Left ventricle myocardium superior (tissue), 1 donor: ENCODE measurements at regions not wholly inside any gene's neighbourhood (a gene's known extent, or its start where the extent isn't known, plus 50 kb on each side); places are given as distances from the start of the nearest gene placed in this dataset.
"Not testable (repeated sequence)": the region's sequence is repeated elsewhere in the genome, so short reads cannot be mapped to it uniquely, and the experiment has no call there.

Source experiments
- ATAC-seq: fragments of 200-7000 bp; cut with Tn5 transposase; one replicate; pipeline ENCODE4 v1.9.1; 2020; ENCODE audit warnings: mild to moderate bottlenecking, moderate library complexity
- DNase-seq: peaks from one replicate; pipeline ENCODE4 v3.0.0-alpha.2; 2020
- intact Hi-C: fragments of 100-400 bp; cut with micrococcal nuclease; formaldehyde crosslinking; loops from one replicate; pipeline ENCODE4 v1.11.0; 2022
- donor health status: DM: no; HTN: yes; CAD: no; lungs with severe emphysema.

DNA sequence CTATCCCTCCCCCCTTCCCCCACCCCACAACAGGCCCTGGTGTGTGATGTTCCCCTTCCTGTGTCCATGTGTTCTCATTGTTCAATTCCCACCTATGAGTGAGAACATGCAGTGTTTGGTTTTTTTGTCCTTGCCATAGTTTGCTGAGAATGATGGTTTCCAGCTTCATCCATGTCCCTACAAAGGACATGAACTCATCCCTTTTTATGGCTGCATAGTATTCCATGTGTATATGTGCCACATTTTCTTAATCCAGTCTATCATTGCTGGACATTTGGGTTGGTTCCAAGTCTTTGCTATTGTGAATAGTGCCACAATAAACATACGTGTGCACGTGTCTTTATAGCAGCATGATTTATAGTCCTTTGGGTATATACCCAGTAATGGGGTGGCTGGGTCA is 52.3 kb upstream of the MAN1A2 start:
- ATAC-seq, DNase-seq, intact Hi-C loops: not testable (repeated sequence)

DNA sequence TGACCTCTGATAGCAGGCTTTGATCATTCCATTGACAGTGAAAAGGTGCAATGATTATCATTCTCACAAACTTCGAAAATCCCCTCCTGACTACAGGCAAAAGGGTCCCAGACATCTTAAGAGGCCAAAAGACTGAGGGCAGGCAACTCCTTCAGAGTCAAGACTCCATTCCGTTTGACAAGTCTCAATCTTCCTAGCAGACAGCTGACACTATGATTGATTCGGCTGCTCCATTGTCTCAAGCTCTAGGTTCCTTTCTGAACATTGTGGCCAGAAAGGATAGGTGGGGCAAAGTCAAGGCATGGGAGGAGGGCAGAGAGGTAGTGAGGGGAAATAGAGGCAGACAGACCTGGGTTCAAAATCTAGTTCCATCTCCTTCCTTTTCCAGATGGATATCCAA is 53.7 kb upstream of the MAN1A2 start:
- ATAC-seq, result no peak
- no peak for DNase-seq
- intact Hi-C loops, result no loop called here

DNA sequence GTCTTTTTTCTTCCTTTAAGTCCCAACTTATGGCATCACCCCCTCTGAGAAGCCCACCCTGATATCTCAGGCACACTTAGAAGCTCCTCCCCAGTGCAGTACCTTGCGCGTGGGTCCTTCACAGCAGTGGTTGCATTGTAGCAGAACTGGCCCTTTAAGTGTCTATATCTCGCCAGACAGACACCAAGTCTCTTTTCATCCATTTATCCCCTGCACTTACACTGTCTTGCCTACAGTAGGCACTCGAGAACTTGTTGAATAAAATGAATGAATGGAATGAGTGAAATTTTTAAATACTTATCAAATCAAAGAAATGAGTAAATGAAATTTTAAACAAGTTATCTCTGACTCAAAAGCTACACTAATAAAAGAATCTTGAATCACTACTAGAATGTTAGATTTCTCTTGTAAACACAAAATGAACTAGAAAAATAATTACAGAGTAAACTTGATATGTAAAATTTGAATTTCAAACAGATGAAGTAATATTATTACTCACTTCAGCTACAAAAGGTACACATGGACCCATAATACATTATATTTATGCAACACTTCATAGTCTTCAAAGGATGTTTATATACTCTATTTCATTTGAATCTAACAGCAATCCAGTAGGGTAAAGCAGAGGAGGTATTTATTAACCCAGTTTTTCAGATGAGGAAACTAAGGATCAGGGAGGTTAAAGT is 54.7 kb upstream of the MAN1A2 start:
- ATAC-seq, result no peak
- intact Hi-C loops, result no loop called here
- no peak for DNase-seq

DNA sequence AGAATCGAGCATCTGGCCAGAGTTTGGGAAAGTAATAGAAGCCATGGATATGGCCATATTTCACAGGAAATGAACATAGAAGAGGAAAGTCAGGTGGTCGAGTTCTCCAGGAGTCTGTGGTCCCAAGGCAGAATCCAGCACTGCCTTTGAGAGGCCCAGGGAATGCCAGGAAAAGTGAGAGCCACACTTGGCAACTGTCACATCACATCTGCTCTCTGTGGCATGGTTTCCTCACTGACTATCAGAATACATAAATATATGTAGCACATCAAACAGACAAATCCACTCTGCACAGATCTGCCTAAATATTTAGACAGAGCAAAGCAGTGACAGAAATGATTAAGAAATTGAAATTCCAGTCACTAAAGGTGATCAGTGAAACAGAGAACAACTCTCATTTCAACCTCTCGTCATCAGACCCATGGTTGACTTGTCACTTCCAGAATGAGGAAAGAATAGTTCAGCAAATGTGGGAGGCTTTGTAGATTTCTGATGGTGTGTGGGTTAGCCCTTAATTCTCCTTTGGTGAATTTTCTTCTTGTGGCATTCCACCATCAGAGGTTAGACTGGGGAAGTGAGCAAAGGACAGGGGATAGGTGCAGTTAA is 58.8 kb upstream of the MAN1A2 start:
- ATAC-seq, result no peak
- intact Hi-C loops, result no loop called here
- no peak for DNase-seq

DNA sequence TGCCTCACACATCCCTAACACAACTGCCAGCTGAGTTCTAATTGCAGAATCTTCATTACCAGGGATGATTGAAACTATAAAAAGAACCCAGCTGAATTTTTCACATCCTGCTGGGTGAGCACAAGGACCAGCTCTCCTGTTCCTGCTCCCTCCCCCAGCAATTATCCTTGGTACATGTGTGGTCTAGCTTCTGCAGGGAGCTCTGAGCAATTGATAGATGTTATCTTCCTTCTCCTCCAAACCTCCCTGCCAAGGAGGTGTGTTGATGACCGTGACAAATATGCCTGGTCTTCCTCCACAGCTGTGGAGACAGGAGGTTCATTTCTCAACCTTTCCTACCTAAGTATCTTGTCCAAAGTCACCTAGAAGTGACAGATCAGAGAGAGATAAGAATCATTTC is 65.3 kb upstream of the MAN1A2 start:
- intact Hi-C loops, result no loop called here
- DNase-seq (no peak), ATAC-seq (no peak)

DNA sequence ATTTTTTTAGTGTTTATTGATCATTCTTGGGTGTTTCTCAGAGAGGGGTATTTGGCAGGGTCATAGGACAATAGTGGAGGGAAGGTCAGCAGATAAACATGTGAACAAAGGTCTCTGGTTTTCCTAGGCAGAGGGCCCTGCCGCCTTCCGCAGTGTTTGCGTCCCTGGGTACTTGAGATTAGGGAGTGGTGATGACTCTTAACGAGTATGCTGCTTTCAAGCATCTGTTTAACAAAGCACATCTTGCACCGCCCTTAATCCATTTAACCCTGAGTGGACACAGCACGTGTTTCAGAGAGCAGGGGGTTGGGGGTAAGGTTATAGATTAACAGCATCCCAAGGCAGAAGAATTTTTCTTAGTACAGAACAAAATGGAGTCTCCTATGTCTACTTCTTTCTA is 67.1 kb upstream of the MAN1A2 start:
- DNase-seq, intact Hi-C loops, ATAC-seq: not testable (repeated sequence)

DNA sequence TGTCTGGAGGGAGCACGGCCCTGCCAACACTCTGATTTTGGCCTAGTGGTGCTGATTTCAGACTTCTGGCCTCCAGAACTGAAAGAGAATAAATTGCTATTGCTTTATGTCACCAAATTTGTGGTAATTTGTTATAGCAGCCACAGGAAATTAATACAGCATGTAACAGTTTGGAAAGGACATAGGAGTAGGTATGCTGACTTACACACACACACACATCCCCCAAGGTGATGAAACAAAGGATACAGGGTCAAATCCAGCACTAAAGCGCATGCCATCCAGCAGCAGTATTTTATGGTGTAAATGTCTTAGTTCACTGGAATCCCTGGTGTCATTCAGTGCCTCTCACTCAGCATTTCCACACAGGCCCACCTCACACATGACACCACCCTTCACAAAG is 72.2 kb upstream of the MAN1A2 start:
- ATAC-seq (no peak), DNase-seq (no peak)
- intact Hi-C loops, result no loop called here

DNA sequence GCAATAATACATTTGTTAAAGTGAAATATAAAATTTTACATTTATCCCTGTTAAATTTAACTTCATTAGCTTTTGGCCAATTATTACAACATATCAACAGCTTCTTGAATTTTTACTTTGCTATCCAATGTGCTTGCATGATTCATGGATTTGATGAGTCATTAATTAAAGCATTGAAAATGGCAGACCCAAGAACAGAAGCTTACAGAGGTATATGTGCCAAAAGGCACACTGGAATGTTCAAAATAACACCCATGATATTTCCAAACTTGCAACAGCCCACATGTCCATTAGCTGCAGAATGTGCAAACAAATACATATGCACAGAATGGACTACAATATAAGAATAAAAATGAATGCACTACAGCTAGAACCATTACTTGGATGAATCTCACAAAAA is 76.4 kb upstream of the MAN1A2 start:
- intact Hi-C loops, result no loop called here
- ATAC-seq, result no peak
- no peak for DNase-seq

DNA sequence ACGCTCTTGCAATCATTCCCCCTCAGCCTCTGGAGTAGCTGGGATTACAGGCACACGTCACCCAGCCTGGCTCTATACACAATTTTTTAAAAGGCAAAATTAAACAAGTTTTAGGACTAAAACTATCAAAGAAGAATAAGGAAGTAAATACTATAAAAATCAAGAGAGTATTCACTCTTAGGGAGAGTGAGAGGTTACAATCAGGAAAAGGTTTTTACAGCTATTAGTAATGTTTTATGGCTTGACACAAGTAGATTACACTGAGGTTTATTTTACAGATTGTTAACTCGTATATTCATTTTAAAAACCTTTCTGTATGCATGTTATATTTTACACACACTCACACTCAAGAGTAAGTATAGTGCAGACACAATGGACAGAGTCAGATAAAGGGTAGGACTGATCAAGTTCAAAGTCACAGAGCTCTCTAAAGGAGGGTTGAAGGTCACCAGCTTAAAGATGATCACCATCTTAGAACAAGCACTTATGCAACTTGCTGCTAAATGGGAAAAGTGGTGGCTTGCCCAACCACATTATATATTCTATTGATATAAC is 77.9 kb upstream of the MAN1A2 start:
- DNase-seq (no peak), ATAC-seq (no peak)
- intact Hi-C loops, result no loop called here

DNA sequence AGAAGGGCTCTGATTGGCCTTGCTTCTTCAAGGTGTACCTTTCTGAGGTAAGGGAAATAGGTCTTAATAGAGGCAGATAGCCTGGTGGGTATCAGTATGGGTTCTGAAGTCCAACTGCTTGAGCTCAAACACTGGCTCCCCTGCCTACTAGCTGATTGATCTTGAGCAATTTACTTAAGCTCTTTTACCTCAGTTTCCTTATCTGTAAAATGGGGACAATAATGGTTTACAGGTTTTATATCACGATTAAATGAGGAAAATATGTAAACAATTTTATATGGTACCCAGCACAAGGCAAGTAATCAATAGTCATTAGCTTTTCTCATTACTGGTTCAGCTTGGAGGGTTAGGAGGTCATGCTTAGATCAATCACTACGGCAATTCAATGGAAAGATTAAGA is 75.8 kb upstream of the VTCN1 start:
- no peak for ATAC-seq
- DNase-seq, result no peak
- intact Hi-C loops, result no loop called here

DNA sequence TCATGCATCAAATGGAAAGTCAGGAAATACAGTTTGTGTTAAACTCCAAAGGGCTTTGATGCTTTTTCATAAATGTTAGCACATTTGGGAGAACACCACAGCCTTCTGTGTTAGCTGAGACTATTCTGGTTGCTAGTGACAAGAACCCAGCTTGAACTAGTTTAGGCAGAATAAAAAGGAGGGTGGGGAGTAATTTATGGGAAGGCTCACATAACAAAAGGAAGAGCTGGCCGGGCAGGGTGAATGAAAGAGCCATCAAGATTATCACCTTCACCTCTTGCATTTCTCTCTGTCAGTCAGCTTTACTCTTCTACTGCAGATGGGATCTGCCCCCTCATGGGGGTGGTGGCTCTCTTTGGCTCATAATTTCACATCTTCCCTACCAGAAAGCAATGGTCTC is 75.4 kb upstream of the VTCN1 start:
- no peak for DNase-seq
- no peak for ATAC-seq
- intact Hi-C loops, result no loop called here

DNA sequence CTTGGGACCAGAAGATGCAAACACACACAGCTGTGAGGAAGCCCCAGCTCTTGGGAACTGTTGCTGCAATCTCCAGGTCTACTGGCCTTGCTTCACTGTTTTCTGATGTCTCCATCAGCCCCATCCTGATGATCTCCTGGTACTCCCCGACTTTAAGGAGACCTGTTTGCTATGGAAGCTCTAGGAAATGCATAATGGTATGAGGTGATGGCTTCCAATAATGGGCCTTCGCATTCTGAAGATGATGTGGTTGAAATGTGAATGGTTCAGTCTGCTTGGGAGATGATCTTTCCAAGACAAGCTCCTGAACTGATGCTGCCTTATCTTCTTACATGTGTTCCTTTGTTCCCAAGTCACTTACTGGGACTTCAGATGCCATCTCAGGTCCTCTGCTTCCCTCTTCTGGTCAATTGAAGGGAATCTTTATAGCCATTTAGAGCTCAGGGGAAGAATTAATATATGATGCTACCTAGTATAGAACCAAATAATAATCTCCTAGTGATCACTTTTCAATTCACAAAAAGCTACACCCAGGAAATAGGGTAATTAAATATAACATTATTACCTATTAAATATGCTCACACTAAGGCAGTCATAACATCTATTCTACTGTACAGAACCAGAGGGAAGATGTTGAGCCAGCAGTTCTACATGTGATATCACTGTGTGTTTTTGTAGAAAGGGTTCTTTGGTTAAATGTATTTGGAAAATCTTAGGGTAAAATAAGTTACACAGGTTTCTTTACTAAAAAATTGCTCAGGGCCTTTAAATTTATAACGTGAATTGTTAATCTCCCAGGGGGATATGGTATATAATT is 73.9 kb upstream of the VTCN1 start:
- peak; percentile 72 for ATAC-seq
- intact Hi-C loops, result no loop called here

DNA sequence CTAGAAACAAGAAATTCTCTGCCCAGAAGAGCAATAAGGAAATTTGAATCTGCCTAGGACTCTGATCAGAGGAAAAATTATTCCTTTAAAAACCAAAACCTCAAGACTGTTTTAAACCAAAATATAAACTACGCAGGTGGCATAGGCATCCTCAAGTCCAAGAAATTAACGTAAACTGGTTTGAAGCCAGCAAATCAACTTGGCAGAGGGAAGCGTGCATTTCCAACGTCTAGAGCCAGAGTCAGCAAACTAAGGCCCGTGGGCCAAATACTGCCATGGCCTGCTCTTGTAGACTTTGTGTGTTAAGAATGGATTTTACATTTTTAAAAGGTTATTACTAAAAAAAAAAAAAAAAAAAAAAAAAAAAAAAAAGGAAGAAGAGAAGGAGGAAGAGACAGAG is 67.8 kb upstream of the VTCN1 start:
- DNase-seq (no peak), ATAC-seq (no peak)
- intact Hi-C loops, result no loop called here

More for the DNA sequence above, 73.9 kb upstream of the VTCN1 start:
- no peak for DNase-seq

DNA sequence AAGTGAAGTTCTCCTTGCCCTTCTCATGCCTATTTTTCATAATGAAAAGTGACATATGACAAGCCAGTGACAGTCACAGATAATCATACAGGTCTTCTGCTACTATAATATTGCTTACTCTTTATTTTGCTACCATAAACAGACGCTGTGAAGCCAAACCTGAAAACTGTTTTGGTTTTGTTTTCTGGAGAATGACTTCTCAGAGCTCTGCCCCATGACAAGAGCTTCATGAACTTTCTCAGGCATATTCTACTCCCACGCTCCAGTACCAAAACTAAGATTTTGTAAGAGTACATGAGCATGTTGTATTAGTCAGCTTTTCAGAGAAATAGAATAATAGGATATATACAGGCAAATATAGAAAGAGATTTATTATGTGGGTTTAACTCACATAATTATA is 64.3 kb upstream of the VTCN1 start:
- intact Hi-C loops, result no loop called here
- no peak for ATAC-seq

DNA sequence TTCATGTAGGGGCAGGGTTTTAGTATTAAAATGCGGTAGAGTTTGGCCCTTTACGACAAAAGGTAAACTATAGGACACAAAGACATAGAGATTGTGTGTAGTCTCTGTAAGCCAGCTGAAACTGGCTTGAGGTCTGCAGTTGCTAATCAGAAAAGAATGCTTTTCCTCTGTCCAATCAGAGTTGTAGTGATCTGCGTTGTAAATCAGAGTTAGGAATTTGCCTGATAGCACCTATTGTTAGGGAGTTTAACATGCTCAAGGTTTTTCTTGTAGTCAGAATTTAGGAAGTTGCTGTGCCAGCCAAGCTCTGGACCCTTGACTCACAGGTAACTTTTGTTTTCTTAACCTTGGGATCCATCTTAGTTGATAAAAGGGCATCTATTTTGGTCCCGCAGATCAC is 61.2 kb upstream of the VTCN1 start:
- intact Hi-C loops, result no loop called here
- ATAC-seq (no peak), DNase-seq (no peak)

More for the DNA sequence above, 64.3 kb upstream of the VTCN1 start:
- no peak for DNase-seq

DNA sequence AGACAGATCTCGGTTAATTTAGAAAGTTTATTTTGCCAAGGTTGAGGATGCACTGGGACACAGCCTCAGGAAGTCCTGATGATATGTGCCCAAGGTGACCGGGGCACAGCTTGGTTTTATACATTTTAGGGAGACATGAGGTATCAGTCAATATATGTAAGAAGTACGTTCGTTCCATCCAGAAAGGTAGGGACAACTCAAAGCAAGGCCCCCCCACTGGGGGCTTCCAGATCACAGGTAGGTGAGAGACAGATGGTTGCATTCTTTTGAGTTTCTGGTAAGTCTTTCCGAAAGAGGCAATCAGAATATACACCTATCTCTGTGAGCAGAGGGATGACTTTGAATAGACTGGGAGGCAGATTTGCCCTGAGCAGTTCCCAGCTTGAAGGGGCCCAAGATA is 60.4 kb upstream of the VTCN1 start:
- intact Hi-C loops, result no loop called here
- DNase-seq, result no peak
- no peak for ATAC-seq

DNA sequence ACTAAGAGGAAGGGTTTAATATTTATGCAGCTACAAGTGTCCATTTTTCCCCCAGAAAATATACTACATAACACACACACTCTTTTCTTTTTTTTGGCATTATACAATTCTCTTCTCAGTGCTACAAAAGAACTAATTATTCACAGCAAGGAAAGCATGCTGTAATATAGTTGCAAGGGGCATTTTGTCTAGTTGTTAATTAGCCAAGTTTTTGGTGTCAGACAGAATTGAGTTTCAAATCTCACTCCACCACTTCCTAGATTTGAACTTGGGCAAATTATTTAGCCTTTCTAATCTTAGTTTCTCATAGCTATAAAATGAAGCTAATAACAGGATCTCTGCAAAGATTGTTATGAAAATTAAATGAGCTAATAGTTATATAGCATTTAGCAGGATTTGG is 60.0 kb upstream of the VTCN1 start:
- intact Hi-C loops, result no loop called here
- DNase-seq (no peak), ATAC-seq (no peak)

DNA sequence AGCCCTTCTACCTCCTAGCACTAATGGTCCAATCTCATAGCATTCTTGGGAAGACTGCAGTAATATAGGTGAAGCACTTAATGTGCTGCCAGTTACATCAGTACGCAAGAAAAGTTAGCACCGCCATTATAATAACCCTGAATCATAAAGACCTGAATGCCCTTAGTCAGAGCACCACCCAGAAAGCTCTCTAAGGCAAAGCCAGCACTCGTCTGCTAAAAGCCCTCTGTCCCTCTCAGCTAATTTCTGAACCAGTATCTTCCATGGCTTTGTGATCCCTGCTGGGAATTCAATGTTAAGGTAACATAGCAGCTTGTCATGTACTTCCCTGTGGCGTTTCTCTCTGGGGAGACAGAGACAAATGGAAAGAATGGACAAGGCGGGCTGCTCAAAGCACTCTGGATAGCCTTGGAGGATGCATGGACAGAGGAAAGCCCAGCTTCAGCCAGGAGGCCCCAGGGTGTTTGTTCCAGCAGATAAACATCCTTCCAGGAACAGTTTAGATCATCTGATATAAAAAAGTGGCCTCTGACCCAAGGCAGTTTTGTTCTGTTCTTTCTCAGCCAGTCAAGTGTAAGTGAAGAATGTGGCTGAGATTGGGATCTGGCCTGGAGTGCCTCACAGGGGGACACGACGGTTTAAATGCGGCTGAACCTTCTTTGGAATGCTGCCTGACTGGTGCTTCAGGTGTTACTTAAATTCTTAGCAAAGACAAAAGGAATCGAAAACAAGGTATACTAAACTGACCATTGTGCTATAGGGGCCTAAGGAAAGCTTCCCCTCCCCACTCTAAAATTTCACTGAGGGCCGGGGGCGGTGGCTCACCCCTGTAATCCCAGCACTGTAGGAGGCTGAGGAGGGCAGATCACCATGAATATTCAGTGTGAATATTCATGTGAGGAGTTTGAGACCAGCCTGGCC is 58.1 kb upstream of the VTCN1 start:
- intact Hi-C loops, result no loop called here
- DNase-seq (no peak), ATAC-seq (no peak)

DNA sequence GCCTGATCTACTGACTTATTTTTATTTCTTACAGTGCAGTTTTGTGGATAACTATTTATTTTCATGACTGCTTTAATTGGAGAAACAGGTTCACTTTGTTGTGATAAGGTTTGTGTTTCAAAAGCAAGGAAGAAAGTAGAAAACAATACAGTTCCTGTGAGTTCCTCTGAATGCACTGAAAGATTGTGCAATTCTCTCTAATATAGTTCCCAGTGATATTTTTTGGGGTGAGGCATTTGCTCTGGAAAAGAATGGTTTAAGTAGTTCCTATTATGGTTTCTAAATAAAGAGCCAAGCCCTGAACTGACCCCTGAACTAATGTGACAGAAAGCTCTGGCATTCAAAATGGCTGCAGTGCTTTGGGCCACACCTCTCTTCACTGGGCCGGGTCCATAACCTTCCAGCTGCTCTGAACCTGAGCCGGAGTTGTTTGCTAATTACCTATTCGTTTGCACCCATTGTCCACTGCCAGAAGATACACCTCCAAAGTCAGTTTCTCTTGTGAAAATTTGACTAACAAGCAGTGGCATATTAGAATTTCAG is 56.6 kb upstream of the VTCN1 start:
- intact Hi-C loops, result no loop called here
- ATAC-seq (no peak), DNase-seq (no peak)
